ENCODE measurements at regions not wholly inside any gene's neighbourhood (a gene's known extent, or its start where the extent isn't known, plus 50 kb on each side); places are given as distances from the start of the nearest gene placed in this dataset.
A peak's percentile ranks its signal among the peaks of the same experiment; 100 is the strongest.

- Histone ChIP-seq H3K27me3 (ENCODE audit: control insufficient read depth, insufficient read depth, low read length) (no peaks in the 10 kb centered on the region), H3K4me3 (ENCODE audit: low read depth, low read length) (no peak overlapping the region), H3K36me3 (ENCODE audit: control insufficient read depth, insufficient read depth, low read length) (no peaks in the 10 kb centered on the region), H3K27ac (ENCODE audit: low read depth, low read length) (no peak overlapping the region), H3K9me3 (ENCODE audit: control insufficient read depth, insufficient read depth, low read length) (no peaks in the 10 kb centered on the region), H3K4me1 (ENCODE audit: control insufficient read depth, insufficient read depth, low read length) (peaks cover 4% of the 10 kb centered on the region)
- DNase-seq (ENCODE audit: low read depth in 4 of 6, low spot score in 6 of 6): no peak
- 65% methylated on average over 5 of the region's 5 CpGs for WGBS (ENCODE audit: insufficient coverage)
Measured at GRCh38 chr2:239639421-239640185, 238.8 kb upstream of the HDAC4 start.

DNA sequence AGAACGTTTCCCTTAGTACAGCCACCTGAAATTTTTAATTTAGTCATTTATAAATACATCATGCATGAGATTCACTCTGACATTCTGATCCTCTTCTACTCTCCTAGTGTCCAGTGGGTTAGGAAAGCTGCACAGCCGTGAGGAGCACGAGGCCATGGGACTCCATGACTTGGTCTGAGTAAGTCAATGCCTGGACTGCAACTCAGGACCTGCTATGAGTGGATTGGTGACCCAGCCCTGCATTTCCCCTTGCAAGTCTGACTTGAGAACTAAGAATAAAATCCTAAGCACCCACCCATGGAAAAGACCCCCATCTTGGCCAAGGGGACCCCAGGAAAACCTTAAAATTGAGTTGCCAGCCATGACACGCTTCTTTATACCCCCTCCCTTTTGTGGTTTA, 237.6 kb upstream of the HDAC4 start:
- H3K27ac ChIP-seq (ENCODE audit: low read depth, low read length): no peak overlapping the region
- peaks cover 4% of the 10 kb centered on the region for H3K4me1 ChIP-seq (ENCODE audit: control insufficient read depth, insufficient read depth, low read length)
- no peak overlapping the region for H3K4me3 ChIP-seq (ENCODE audit: low read depth, low read length)
- 100% methylated on average over 2 of the region's 4 CpGs for WGBS (ENCODE audit: insufficient coverage)
- H3K27me3 ChIP-seq (ENCODE audit: control insufficient read depth, insufficient read depth, low read length): no peaks in the 10 kb centered on the region
- no peaks in the 10 kb centered on the region for H3K36me3 ChIP-seq (ENCODE audit: control insufficient read depth, insufficient read depth, low read length)
- no peak for DNase-seq (ENCODE audit: low read depth in 4 of 6, low spot score in 6 of 6)
- H3K9me3 ChIP-seq (ENCODE audit: control insufficient read depth, insufficient read depth, low read length): no peaks in the 10 kb centered on the region

- DNase-seq (ENCODE audit: low read depth in 4 of 6, low spot score in 6 of 6): no peak
- Histone ChIP-seq H3K36me3 (ENCODE audit: control insufficient read depth, insufficient read depth, low read length) (no peaks in the 10 kb centered on the region), H3K4me3 (ENCODE audit: low read depth, low read length) (no peak overlapping the region), H3K27ac (ENCODE audit: low read depth, low read length) (no peak overlapping the region), H3K4me1 (ENCODE audit: control insufficient read depth, insufficient read depth, low read length) (peaks cover 2% of the 10 kb centered on the region), H3K9me3 (ENCODE audit: control insufficient read depth, insufficient read depth, low read length) (no peaks in the 10 kb centered on the region), H3K27me3 (ENCODE audit: control insufficient read depth, insufficient read depth, low read length) (no peaks in the 10 kb centered on the region)
- 100% methylated on average over 1 of the region's 3 CpGs for WGBS (ENCODE audit: insufficient coverage)
Measured at GRCh38 chr2:239636808-239637207, 236.0 kb upstream of the HDAC4 start.

DNA sequence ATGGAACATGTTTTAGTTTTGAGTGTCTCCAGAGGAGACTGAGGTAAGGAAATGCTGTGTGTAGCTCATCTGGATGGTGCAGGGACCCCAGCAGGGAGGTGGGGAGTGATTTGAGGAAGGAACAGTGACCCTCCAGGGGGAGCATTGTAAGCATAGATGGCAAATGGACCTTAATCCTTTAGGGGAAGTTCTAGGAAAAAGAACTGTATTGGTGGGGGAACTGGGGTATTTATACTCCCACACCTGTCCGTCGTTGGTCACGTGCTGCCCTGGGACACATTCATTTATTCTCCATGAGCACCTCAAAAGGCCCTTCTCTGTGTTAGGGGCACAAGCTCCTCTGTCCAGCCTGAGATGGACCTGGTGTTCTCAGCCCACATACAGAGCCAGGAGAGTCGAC, 233.9 kb upstream of the HDAC4 start:
- no peak overlapping the region for H3K4me3 ChIP-seq (ENCODE audit: low read depth, low read length)
- 80% methylated on average over 1 of the region's 4 CpGs for WGBS (ENCODE audit: insufficient coverage)
- H3K27ac ChIP-seq (ENCODE audit: low read depth, low read length): no peak overlapping the region
- DNase-seq (ENCODE audit: low read depth in 4 of 6, low spot score in 6 of 6): no peak
- H3K36me3 ChIP-seq (ENCODE audit: control insufficient read depth, insufficient read depth, low read length): no peaks in the 10 kb centered on the region
- H3K4me1 ChIP-seq (ENCODE audit: control insufficient read depth, insufficient read depth, low read length): no peaks in the 10 kb centered on the region
- no peaks in the 10 kb centered on the region for H3K9me3 ChIP-seq (ENCODE audit: control insufficient read depth, insufficient read depth, low read length)
- H3K27me3 ChIP-seq (ENCODE audit: control insufficient read depth, insufficient read depth, low read length): no peaks in the 10 kb centered on the region

GRCh38 chr2:239630618-239631286, 229.9 kb upstream of the HDAC4 start:
- 88% methylated on average over 8 of the region's 13 CpGs for WGBS (ENCODE audit: insufficient coverage)
- no peak overlapping the region for H3K27ac ChIP-seq (ENCODE audit: low read depth, low read length)

DNA sequence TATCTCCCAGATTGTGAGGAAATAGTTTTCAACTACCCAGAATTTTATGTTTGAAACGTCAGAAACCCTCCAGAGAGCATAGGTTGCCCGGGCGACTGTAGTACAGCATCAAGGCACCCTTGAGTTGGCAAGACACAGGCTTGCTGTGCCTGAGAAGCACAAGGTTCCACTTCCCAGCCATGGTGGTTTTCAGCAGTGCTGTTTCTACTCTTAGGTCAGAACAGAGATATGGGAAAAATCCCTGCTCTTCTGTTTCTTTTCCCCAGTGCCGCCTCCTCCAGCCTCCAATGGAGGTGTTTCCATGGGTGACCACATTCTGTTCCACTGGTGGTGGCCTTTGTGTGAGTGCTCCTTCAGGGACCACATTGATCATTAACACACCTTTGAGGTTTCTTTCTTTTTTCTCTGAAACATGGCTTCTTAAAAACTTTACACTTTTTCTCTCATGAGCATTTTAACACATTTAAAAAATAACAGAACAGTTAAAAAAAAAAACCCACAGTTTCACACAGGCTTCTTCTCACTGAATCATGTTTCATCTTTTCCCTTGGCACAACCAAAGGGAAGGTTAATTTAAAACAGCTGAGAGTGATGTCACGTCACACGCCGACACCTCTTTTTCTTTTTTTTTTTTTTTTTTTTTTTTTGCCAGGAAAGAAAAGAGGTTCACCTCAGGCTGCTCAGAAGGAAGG, 229.3 kb upstream of the HDAC4 start:
- WGBS (ENCODE audit: insufficient coverage): 61% methylated on average over 3 of the region's 7 CpGs
- no peaks in the 10 kb centered on the region for H3K36me3 ChIP-seq (ENCODE audit: control insufficient read depth, insufficient read depth, low read length)
- no peak overlapping the region for H3K4me3 ChIP-seq (ENCODE audit: low read depth, low read length)
- DNase-seq (ENCODE audit: low read depth in 4 of 6, low spot score in 6 of 6): peak in 2 of 6 donors; percentile 32 to 42
- no peak overlapping the region for H3K27ac ChIP-seq (ENCODE audit: low read depth, low read length)
- H3K9me3 ChIP-seq (ENCODE audit: control insufficient read depth, insufficient read depth, low read length): no peaks in the 10 kb centered on the region
- H3K27me3 ChIP-seq (ENCODE audit: control insufficient read depth, insufficient read depth, low read length): no peaks in the 10 kb centered on the region
- H3K4me1 ChIP-seq (ENCODE audit: control insufficient read depth, insufficient read depth, low read length): no peaks in the 10 kb centered on the region

More at GRCh38 chr2:239630618-239631286, 229.9 kb upstream of the HDAC4 start:
- Histone ChIP-seq H3K27me3 (ENCODE audit: control insufficient read depth, insufficient read depth, low read length) (no peaks in the 10 kb centered on the region), H3K4me1 (ENCODE audit: control insufficient read depth, insufficient read depth, low read length) (no peaks in the 10 kb centered on the region), H3K36me3 (ENCODE audit: control insufficient read depth, insufficient read depth, low read length) (no peaks in the 10 kb centered on the region), H3K9me3 (ENCODE audit: control insufficient read depth, insufficient read depth, low read length) (no peaks in the 10 kb centered on the region), H3K4me3 (ENCODE audit: low read depth, low read length) (no peak overlapping the region)
- DNase-seq (ENCODE audit: low read depth in 4 of 6, low spot score in 6 of 6): peak in 1 of 6 donors; percentile 49

GRCh38 chr2:239626961-239627592, 226.3 kb upstream of the HDAC4 start:
- 81% methylated on average over 13 of the region's 16 CpGs for WGBS (ENCODE audit: insufficient coverage)
- no peak for DNase-seq (ENCODE audit: low read depth in 4 of 6, low spot score in 6 of 6)
- H3K4me1 ChIP-seq (ENCODE audit: control insufficient read depth, insufficient read depth, low read length): no peaks in the 10 kb centered on the region
- H3K36me3 ChIP-seq (ENCODE audit: control insufficient read depth, insufficient read depth, low read length): no peaks in the 10 kb centered on the region
- no peak overlapping the region for H3K27ac ChIP-seq (ENCODE audit: low read depth, low read length)
- H3K27me3 ChIP-seq (ENCODE audit: control insufficient read depth, insufficient read depth, low read length): no peaks in the 10 kb centered on the region
- H3K4me3 ChIP-seq (ENCODE audit: low read depth, low read length): no peak overlapping the region
- no peaks in the 10 kb centered on the region for H3K9me3 ChIP-seq (ENCODE audit: control insufficient read depth, insufficient read depth, low read length)

- H3K36me3 ChIP-seq (ENCODE audit: control insufficient read depth, insufficient read depth, low read length): no peaks in the 10 kb centered on the region
- no peaks in the 10 kb centered on the region for H3K4me1 ChIP-seq (ENCODE audit: control insufficient read depth, insufficient read depth, low read length)
- DNase-seq (ENCODE audit: low read depth in 4 of 6, low spot score in 6 of 6): no peak
- no peak overlapping the region for H3K4me3 ChIP-seq (ENCODE audit: low read depth, low read length)
- WGBS (ENCODE audit: insufficient coverage): 88% methylated on average over 6 of the region's 8 CpGs
- no peaks in the 10 kb centered on the region for H3K9me3 ChIP-seq (ENCODE audit: control insufficient read depth, insufficient read depth, low read length)
- no peaks in the 10 kb centered on the region for H3K27me3 ChIP-seq (ENCODE audit: control insufficient read depth, insufficient read depth, low read length)
- no peak overlapping the region for H3K27ac ChIP-seq (ENCODE audit: low read depth, low read length)
Measured at GRCh38 chr2:239625971-239626734, 225.3 kb upstream of the HDAC4 start.

Measured in spinal cord (tissue), 9 donors.